Stimulated activated naive CD4-positive, alpha-beta T cell (primary cell): ENCODE measurements at regions not wholly inside any gene's neighbourhood (a gene's known extent, or its start where the extent isn't known, plus 50 kb on each side); places are given as distances from the start of the nearest gene placed in this dataset.
"Not testable (repeated sequence)": the region's sequence is repeated elsewhere in the genome, so short reads cannot be mapped to it uniquely, and the experiment has no call there.

Source experiments
- DNase-seq, 6 experiments: peaks; one replicate each; lab custom pipeline; 2025; lab: John Stamatoyannopoulos, UW

GRCh38 chr13:44304433-44304725 lies 69.2 kb upstream of the SERP2 start:
- DNase-seq: no peak

DNA sequence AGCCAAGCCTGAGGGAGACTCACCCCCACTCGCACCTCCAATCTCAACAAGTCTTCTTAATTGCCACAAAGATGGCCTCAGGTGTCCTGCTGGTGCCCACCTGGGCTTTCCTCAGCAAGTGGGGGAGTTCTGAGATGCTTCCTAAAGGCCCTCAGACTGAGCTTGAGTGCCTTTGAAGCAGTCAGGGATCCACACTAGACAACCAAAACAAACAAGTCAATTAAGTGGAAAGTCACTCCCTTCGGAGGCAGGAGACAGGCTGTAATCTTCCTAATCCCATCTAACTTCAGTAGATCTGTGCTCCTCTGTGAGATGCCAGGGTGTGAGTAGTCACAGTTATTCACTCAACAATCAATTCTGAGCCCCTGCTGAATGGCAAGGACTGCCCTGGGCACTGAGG lies 68.3 kb upstream of the SERP2 start:
- DNase-seq: no peak

DNA sequence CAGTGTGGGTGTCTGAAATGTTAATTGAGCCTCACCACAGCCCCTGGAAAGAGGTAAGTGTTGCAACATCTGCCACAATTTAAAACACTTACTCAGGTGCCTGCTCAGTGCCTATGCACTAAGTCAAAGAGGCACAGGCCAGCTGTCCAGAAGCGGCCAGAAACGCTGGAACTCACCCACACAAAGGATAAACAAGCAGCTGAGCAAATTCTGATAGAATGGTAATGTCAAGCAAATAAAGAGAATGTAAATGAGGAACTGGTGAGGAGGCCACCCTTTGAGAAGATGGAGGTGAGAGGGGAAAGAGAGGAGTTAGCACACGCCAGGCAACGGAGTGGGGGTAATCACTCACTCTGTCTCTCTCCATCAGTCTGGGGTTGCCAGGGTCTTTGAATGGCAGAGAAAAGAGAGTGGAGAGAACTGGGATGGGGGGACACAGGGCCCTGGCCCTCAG lies 67.7 kb upstream of the SERP2 start:
- DNase-seq: no peak

GRCh38 chr13:44306371-44307192 lies 67.0 kb upstream of the SERP2 start:
- DNase-seq: peak in 4 of 6 experiments; percentile 6 to 64 (median 31)

DNA sequence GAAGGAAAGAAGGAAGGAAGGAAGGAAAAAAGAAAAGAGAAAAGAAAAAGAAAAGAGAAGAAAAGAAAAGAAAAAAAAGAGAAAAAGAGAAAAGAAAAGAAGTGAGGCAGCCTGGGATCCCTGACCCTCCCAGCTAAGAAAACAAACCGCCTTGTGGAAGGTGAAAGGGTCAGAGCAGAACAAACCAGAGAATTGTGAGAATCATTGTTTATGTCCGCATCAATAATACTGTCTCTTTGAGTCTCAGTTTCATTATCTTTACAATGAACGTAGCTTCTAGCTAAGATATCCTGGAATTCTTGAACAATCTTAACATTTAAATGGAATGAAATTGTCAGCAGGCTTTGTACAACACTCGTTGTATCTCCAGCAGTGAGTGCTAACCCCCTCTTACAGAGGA lies 66.4 kb upstream of the SERP2 start:
- DNase-seq: no peak

DNA sequence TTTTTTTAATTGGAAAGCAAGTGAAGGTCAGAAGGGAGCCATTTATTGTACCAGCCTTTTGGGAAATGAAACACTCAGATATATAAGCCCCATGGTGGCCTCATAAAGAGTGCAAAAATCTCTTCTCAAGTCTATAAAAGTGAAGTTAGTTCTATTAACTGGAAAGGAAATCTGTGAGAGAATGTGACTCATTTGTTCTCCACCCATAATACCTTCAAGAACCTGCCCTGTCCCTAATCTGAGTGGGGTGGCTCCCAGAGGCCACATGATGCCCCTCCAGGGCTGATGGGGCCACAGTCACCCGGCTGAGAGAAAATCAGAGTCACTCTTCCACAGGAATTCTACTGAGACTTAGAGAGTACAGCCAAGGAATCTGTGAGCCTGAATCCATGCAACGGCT lies 65.8 kb upstream of the SERP2 start:
- no peak for DNase-seq

DNA sequence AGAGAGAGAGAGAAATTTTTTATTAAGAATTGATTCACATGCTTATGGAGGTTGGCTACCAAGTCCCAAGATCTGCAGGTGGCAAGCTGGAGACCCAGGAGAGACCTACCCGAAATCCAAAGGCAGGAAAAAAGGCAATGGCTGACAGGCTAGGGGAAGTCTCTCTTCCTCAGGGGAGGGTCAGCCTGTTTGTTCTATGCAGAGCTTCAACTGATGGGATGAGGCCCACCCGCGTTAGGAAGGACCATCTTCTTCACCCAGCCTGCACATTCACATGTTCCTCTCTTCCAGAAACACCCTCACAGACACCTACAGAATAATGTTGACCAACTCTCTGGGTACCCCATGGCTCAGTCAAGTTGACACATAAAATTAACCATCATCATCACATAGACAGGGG lies 65.3 kb upstream of the SERP2 start:
- no peak for DNase-seq

- no peak for DNase-seq
Observed at GRCh38 chr13:44309794-44310757, 63.5 kb upstream of the SERP2 start.

GRCh38 chr13:44311011-44311780 lies 62.4 kb upstream of the SERP2 start:
- DNase-seq: no peak

GRCh38 chr13:44312131-44312530 lies 61.5 kb upstream of the SERP2 start:
- DNase-seq: no peak

DNA sequence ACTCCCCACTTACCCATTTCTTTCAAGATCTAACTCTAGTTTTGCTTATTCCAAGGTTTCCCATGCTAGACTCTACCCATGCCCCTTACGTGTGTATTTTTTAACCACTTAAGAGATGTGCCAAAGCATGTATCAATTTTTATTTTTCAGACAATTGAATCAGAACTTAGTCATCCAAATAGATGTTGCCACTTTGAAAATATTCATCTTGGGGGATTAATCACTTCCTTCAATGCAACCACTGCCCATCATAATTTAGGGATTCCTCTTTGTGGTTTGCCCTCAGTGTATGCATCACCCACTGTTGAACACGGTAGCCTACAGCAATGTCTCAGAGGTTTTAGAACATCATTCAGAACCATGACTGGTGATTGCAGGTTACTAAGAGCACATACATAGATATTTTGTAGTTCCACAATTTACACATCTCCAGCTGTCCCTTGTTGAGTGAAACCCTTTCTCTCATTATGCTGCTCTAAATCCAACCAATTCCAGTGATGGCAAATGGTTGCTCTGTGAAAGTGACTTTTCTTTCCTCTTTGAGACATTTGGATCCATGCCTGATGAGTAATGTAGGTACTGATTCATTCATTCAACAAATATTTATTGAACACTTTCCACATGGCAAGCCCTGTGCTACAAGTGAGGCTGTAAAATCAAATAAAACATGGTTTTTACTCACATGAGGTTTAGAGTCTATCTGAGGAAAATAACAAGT lies 60.6 kb upstream of the SERP2 start:
- DNase-seq: no peak

DNA sequence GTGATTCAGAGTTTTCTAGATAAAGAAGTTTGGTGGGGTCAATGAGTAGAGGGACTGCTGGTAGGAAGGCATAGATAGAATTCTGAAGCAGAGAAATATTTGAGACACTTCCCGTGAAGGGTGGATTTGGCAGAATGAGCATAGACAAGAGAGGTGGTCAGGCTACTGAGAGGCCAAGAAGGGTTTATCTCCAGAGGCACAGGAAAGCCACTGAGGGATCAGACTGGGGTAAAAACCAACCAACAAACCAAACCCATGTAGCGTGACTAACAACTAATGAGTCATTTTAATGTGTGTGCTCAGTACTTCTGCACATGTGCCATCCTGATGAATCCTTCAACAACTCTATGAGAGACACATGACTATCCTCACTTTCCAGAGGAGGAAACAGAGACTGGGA lies 60.0 kb upstream of the SERP2 start:
- DNase-seq: no peak

DNA sequence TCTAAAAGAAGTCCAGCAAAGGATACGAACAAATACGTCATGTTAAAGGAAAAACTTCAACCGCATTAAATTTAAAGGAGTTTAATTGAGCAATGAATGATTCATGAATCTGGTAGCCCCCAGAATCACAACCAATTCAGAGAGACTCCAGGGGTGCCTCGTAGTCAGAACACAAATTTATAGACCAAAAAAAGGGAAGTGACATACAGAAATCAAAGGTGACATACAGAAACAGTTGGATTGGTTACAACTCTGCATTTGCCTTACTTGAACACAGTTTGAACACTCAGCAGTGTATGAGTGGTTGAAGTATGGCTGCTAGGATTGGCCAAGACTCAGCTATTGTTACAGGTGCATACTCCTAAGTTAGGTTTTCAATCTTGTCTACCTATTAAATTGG lies 59.5 kb upstream of the SERP2 start:
- not testable (repeated sequence) for DNase-seq

- DNase-seq: no peak
Observed at GRCh38 chr13:44317752-44318151, 55.9 kb upstream of the SERP2 start.

GRCh38 chr13:44318161-44318560 lies 55.5 kb upstream of the SERP2 start:
- no peak for DNase-seq

DNA sequence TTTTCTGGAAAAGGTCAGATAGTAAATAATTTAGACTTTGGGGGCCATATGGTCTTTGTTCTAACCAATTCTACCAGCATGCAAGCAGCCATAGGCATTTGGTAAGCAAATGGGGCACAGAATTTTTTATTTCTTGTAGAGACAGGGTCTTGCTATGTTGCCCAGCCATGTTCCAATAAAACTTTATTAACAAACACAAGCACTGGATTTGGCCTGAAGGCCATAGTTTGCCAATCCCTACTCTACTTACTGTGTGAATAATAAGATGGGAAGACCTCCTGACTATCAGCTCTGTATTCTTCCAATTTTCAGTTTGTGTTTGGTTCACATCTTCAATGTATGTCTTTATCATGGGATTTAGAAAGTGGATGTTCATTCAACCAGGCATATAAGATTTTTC lies 53.0 kb upstream of the SERP2 start:
- DNase-seq: no peak

DNA sequence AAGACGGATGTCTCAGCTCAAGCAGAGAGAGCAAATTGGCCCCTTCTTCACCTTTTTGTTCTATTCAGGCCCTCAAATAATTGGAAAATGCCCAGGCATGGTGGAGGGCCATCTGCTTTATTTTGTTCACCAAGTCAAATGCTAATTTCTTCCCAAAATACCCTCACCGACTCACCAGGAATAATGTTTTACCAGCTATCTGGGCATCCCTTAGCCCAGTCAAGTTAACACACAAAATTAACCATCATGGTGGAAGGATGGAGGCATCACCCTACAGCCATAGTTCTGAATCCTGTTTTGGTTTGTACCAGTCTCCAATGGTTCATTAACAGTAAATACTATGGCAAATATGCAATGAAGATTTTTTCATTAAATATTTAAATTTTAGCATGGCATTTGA lies 51.7 kb upstream of the SERP2 start:
- no peak for DNase-seq

DNA sequence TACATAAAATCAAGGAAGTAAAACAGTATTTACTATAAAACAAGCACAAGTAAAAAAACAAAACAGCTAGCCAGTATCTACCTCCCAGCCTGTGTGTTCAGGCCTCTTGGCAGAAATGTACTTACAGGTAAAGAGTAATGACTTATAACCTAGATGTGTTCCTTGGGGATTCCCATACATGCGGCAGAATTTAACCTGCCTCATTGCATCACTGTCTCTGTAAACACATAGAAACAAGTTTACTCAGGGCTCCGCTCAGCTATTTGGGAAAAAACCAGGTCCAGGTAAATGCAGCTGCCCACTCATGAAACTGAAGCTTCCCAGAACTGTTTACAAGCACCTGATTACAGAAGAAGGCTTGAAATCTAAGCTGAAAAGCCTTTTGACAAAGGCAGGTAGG lies 50.7 kb upstream of the SERP2 start:
- no peak for DNase-seq

- DNase-seq: no peak
Observed at GRCh38 chr13:44323754-44324153, 49.9 kb upstream of the SERP2 start.
